ENCODE measurements at regions not wholly inside any gene's neighbourhood (a gene's known extent, or its start where the extent isn't known, plus 50 kb on each side); places are given as distances from the start of the nearest gene placed in this dataset.

GRCh38 chr20:52596256-52596655, 375.9 kb upstream of the TSHZ2 start:
- no peak for TF ChIP-seq CTCF (IDR thresholded peaks at IDR 0.05; ENCODE audit: low read depth, low read length, missing control alignments)
- in situ Hi-C loops (cut with HindIII; ENCODE audit: low sequenced_read_pairs): no loop called here
- no peak for DNase-seq (ENCODE audit: low read depth)
- no peak overlapping the region for H3K4me3 ChIP-seq (ENCODE audit: low read depth, low read length)

- in situ Hi-C loops (cut with HindIII; ENCODE audit: low sequenced_read_pairs): no loop called here
Measured at GRCh38 chr20:52595518-52595917, 376.6 kb upstream of the TSHZ2 start.

GRCh38 chr20:52593654-52594053, 378.5 kb upstream of the TSHZ2 start:
- no peak for DNase-seq (ENCODE audit: low read depth)
- no peak for TF ChIP-seq CTCF (IDR thresholded peaks at IDR 0.05; ENCODE audit: low read depth, low read length, missing control alignments)
- no peak overlapping the region for H3K4me3 ChIP-seq (ENCODE audit: low read depth, low read length)
- in situ Hi-C loops (cut with HindIII; ENCODE audit: low sequenced_read_pairs): no loop called here

More at GRCh38 chr20:52595518-52595917, 376.6 kb upstream of the TSHZ2 start:
- no peak for DNase-seq (ENCODE audit: low read depth)
- H3K4me3 ChIP-seq (ENCODE audit: low read depth, low read length): no peak overlapping the region
- TF ChIP-seq CTCF (IDR thresholded peaks at IDR 0.05; ENCODE audit: low read depth, low read length, missing control alignments): no peak

- DNase-seq (ENCODE audit: low read depth): no peak
- H3K4me3 ChIP-seq (ENCODE audit: low read depth, low read length): no peak overlapping the region
- TF ChIP-seq CTCF (IDR thresholded peaks at IDR 0.05; ENCODE audit: low read depth, low read length, missing control alignments): no peak
- in situ Hi-C loops (cut with HindIII; ENCODE audit: low sequenced_read_pairs): no loop called here
Measured at GRCh38 chr20:52592567-52592966, 379.6 kb upstream of the TSHZ2 start.

- in situ Hi-C loops (cut with HindIII; ENCODE audit: low sequenced_read_pairs): no loop called here
- no peak for TF ChIP-seq CTCF (IDR thresholded peaks at IDR 0.05; ENCODE audit: low read depth, low read length, missing control alignments)
- no peak overlapping the region for H3K4me3 ChIP-seq (ENCODE audit: low read depth, low read length)
- no peak for DNase-seq (ENCODE audit: low read depth)
Measured at GRCh38 chr20:52590100-52590499, 382.1 kb upstream of the TSHZ2 start.

GRCh38 chr20:52589251-52589812, 382.8 kb upstream of the TSHZ2 start:
- in situ Hi-C loops (cut with HindIII; ENCODE audit: low sequenced_read_pairs): no loop called here
- DNase-seq (ENCODE audit: low read depth): no peak
- no peak for TF ChIP-seq CTCF (IDR thresholded peaks at IDR 0.05; ENCODE audit: low read depth, low read length, missing control alignments)
- H3K4me3 ChIP-seq (ENCODE audit: low read depth, low read length): no peak overlapping the region
